H1 (cell line): ENCODE measurements at regions not wholly inside any gene's neighbourhood (a gene's known extent, or its start where the extent isn't known, plus 50 kb on each side); places are given as distances from the start of the nearest gene placed in this dataset.

Experiments
- CTCF ChIA-PET: fragments of 300-600 bp; sonication (Branson Sonifier 250); formaldehyde crosslinking; loops from one replicate; lab custom pipeline; 2021; ENCODE audit not compliant: partially characterized antibody; lab: Charles Lee
- POLR2A ChIA-PET: fragments of 300-600 bp; sonication (Branson Sonifier 250); formaldehyde crosslinking; loops from one replicate; lab custom pipeline; 2021; ENCODE audit warnings: inconsistent platforms; ENCODE audit not compliant: partially characterized antibody; lab: Charles Lee
- DNase-seq, 2 experiments: peaks; one replicate each; pipeline versions ENCODE4 v3.0.0 to v3.0.0-alpha.2; 2010 to 2022; ENCODE audit warnings: low spot score in 2 of 2, low read depth in 1 of 2, mixed read lengths in 1 of 2
- FAIRE-seq: peaks from 2 replicates; lab custom pipeline; 2011; peaks lifted over from hg19 to GRCh38; lab: Jason Lieb, UNC
- H2AFZ ChIP-seq: 2 replicates; pipeline ENCODE4 v1.8.1; 2012; ENCODE audit warnings: low read length, inconsistent platforms
- H2AK5ac ChIP-seq: 2 replicates; pipeline ENCODE4 v1.6.1; 2013; ENCODE audit warnings: low read depth, low read length
- H2BK120ac ChIP-seq: replicated peaks from 2 replicates; pipeline ENCODE3; 2013; ENCODE audit warnings: low read depth, low read length, inconsistent platforms
- H2BK12ac ChIP-seq: 2 replicates; pipeline ENCODE4 v1.6.1; 2013; ENCODE audit warnings: low read depth, low read length
- H2BK15ac ChIP-seq: 2 replicates; pipeline ENCODE4 v1.6.1; 2013; ENCODE audit warnings: low read length
- H2BK20ac ChIP-seq: 2 replicates; pipeline ENCODE4 v1.6.1; 2013; ENCODE audit warnings: low read length
- H2BK5ac ChIP-seq: 2 replicates; pipeline ENCODE4 v1.6.1; 2013; ENCODE audit warnings: low read depth, low read length
- H3K14ac ChIP-seq: 2 replicates; pipeline ENCODE4 v1.6.1; 2013; ENCODE audit warnings: inconsistent platforms; ENCODE audit not compliant: insufficient read length
- H3K18ac ChIP-seq: 2 replicates; pipeline ENCODE4 v1.6.1; 2013; ENCODE audit warnings: low read length; ENCODE audit errors: extremely low read depth
- H3K23ac ChIP-seq: 2 replicates; pipeline ENCODE4 v1.6.1; 2013; ENCODE audit warnings: inconsistent platforms; ENCODE audit not compliant: insufficient read length
- H3K23me2 ChIP-seq: 2 replicates; pipeline ENCODE4 v1.6.1; 2013; ENCODE audit warnings: low read depth, low read length
- H3K27ac ChIP-seq: 2 replicates; pipeline ENCODE4 v1.6.1; 2011; ENCODE audit warnings: low read depth, low read length, inconsistent platforms
- H3K27me3 ChIP-seq, 4 experiments: replicated peaks in 1 of 4; 1 replicate in 1 of 4; 2 replicates in 3 of 4; pipeline versions ENCODE4 v1.6.1 to v1.8.1; 2011 to 2013; ENCODE audit warnings: low read length in 3 of 4, mild to moderate bottlenecking in 3 of 4, inconsistent platforms in 2 of 4, mixed read lengths in 2 of 4, moderate library complexity in 1 of 4; ENCODE audit not compliant: control insufficient read depth in 3 of 4, insufficient read depth in 3 of 4; ENCODE audit errors: extremely low read depth in 1 of 4
- H3K36me3 ChIP-seq, 4 experiments: 2 replicates each; pipeline versions ENCODE4 v1.6.1 to v1.8.1; 2011 to 2013; ENCODE audit warnings: mild to moderate bottlenecking in 4 of 4, low read length in 3 of 4, moderate library complexity in 2 of 4, control low read depth in 1 of 4, inconsistent platforms in 1 of 4; ENCODE audit not compliant: insufficient read depth in 4 of 4, control insufficient read depth in 2 of 4
- H3K4ac ChIP-seq: replicated peaks from 2 replicates; pipeline ENCODE3; 2013; ENCODE audit warnings: low read length, low read depth, mixed read lengths, inconsistent platforms; ENCODE audit not compliant: insufficient read length
- H3K4me1 ChIP-seq, 4 experiments: replicated peaks in 1 of 4; 1 replicate in 1 of 4; 2 replicates in 3 of 4; pipeline versions ENCODE4 v1.6.1 to v1.8.1; 2011 to 2013; ENCODE audit warnings: low read length in 3 of 4, inconsistent platforms in 2 of 4, mixed read lengths in 1 of 4; ENCODE audit not compliant: insufficient read depth in 4 of 4, control insufficient read depth in 3 of 4
- H3K4me2 ChIP-seq, 2 experiments: 2 replicates each; pipeline versions ENCODE4 v1.6.1 to v1.8.1; 2011 to 2013; ENCODE audit warnings: low read depth in 2 of 2, low read length in 2 of 2, control low read depth in 1 of 2, inconsistent platforms in 1 of 2, mild to moderate bottlenecking in 1 of 2; ENCODE audit not compliant: insufficient read depth in 1 of 2
- H3K4me3 ChIP-seq, 4 experiments: fragments of 200-600, 300-600 bp in 1 of 4; sonication (generic), shearing (Covaris generic), sonication (Bioruptor Twin) in 1 of 4; 2 replicates each; pipeline versions ENCODE4 v1.5.1 to v1.8.1; 2011 to 2016; ENCODE audit warnings: low read length in 4 of 4, low read depth in 3 of 4, control low read depth in 2 of 4, inconsistent platforms in 2 of 4, mild to moderate bottlenecking in 2 of 4, mixed read lengths in 1 of 4, moderate library complexity in 1 of 4; ENCODE audit not compliant: insufficient read depth in 2 of 4; ENCODE audit errors: extremely low read depth in 1 of 4
- H3K56ac ChIP-seq: replicated peaks from 2 replicates; pipeline ENCODE3; 2013; ENCODE audit warnings: low read depth, mild to moderate bottlenecking, mixed read lengths, low read length, inconsistent platforms; ENCODE audit not compliant: insufficient read length
- H3K79me1 ChIP-seq: 2 replicates; pipeline ENCODE4 v1.6.1; 2013; ENCODE audit warnings: low read depth, low read length, control low read depth
- H3K79me2 ChIP-seq, 2 experiments: 2 replicates each; pipeline versions ENCODE4 v1.6.1 to v1.8.1; 2012 to 2013; ENCODE audit warnings: low read length in 2 of 2, mild to moderate bottlenecking in 2 of 2, inconsistent platforms in 1 of 2; ENCODE audit not compliant: insufficient read depth in 2 of 2, control insufficient read depth in 1 of 2
- H3K9ac ChIP-seq, 4 experiments: replicated peaks in 1 of 4; 1 replicate in 1 of 4; 2 replicates in 3 of 4; pipeline versions ENCODE4 v1.6.1 to v1.8.1; 2011 to 2013; ENCODE audit warnings: low read depth in 3 of 4, low read length in 3 of 4, control low read depth in 2 of 4, mild to moderate bottlenecking in 2 of 4, moderate library complexity in 2 of 4, inconsistent platforms in 1 of 4; ENCODE audit errors: extremely low read depth in 1 of 4
- H3K9me3 ChIP-seq, 2 experiments: 2 replicates each; pipeline versions ENCODE4 v1.6.1 to v1.8.1; 2012 to 2013; ENCODE audit warnings: mild to moderate bottlenecking in 2 of 2, moderate library complexity in 2 of 2, control low read depth in 1 of 2, inconsistent platforms in 1 of 2, low read depth in 1 of 2, low read length in 1 of 2, mixed read lengths in 1 of 2; ENCODE audit not compliant: insufficient read depth in 2 of 2
- H4K20me1 ChIP-seq, 2 experiments: replicated peaks in 1 of 2; 2 replicates each; pipeline versions ENCODE3 to v1.8.1; 2011 to 2013; ENCODE audit warnings: inconsistent platforms in 2 of 2, low read length in 2 of 2, mild to moderate bottlenecking in 1 of 2; ENCODE audit not compliant: insufficient read depth in 2 of 2, control insufficient read depth in 1 of 2
- H4K5ac ChIP-seq: 2 replicates; pipeline ENCODE4 v1.6.1; 2013; ENCODE audit warnings: low read length, low read depth, mixed read lengths, inconsistent platforms; ENCODE audit not compliant: insufficient read length
- H4K8ac ChIP-seq: 2 replicates; pipeline ENCODE4 v1.8.0; 2013; ENCODE audit warnings: mild to moderate bottlenecking, moderate library complexity, low read length, inconsistent platforms; ENCODE audit not compliant: insufficient read depth; ENCODE audit errors: extremely low read depth
- H4K91ac ChIP-seq: replicated peaks from 2 replicates; pipeline ENCODE3; 2013; ENCODE audit warnings: low read length, mixed read lengths, inconsistent platforms; ENCODE audit not compliant: insufficient read length
- GABPA ChIP-seq: IDR thresholded peaks from 2 replicates; pipeline ENCODE4 v1.6.1; 2011; ENCODE audit warnings: mild to moderate bottlenecking, low read length, moderate library complexity, borderline replicate concordance; ENCODE audit not compliant: insufficient read depth
- KDM5A ChIP-seq: fragments of 200-600 bp; IDR thresholded peaks from 2 replicates; pipeline ENCODE4 v1.7.1; 2012; ENCODE audit warnings: mild to moderate bottlenecking, low read length, inconsistent platforms, mixed read lengths
- POLR2AphosphoS5 ChIP-seq: IDR thresholded peaks from 2 replicates; pipeline ENCODE4 v1.6.1; 2011; ENCODE audit warnings: low read depth, low read length
- SAP30 ChIP-seq: fragments of 300-600 bp; sonication (generic); IDR thresholded peaks from 2 replicates; pipeline ENCODE4 v1.7.1; 2012; ENCODE audit warnings: low read length, moderate library complexity, mild to moderate bottlenecking, inconsistent platforms; ENCODE audit not compliant: insufficient read depth, insufficient replicate concordance
- TBP ChIP-seq: IDR thresholded peaks from 2 replicates; pipeline ENCODE4 v1.6.1; 2011; ENCODE audit warnings: low read depth, low read length, improper control_type of control experiment
- WGBS, 2 experiments: shearing (Covaris generic) in 1 of 2; methylation state at CpG; one replicate each; pipeline versions ENCODE4 v1.1.6 to v1.1.7; 2013 to 2015; ENCODE audit warnings: low lambda C conversion rate in 2 of 2, mixed read lengths in 2 of 2, inconsistent platforms in 1 of 2, low coverage in 1 of 2, missing lambda C conversion rate in 1 of 2; ENCODE audit not compliant: insufficient replicate concordance in 2 of 2, insufficient coverage in 1 of 2, insufficient read length in 1 of 2; ENCODE audit errors: extremely low coverage in 1 of 2, missing lambda C conversion rate in 1 of 2; 5-methylcytosine and 5-hydroxymethylcytosine counted together
- TF ChIP-seq, protein P1 (sequence below), 3 experiments: IDR thresholded peaks; 1 replicate in 2 of 3; 2 replicates in 1 of 3; pipeline versions ENCODE4 v1.5.1 to v1.6.1; 2011; ENCODE audit warnings: low read length in 3 of 3, mild to moderate bottlenecking in 3 of 3, inconsistent platforms in 2 of 3, low read depth in 1 of 3, moderate library complexity in 1 of 3; ENCODE audit not compliant: insufficient read depth in 1 of 3; ENCODE audit errors: control extremely low read depth in 1 of 3
- TF ChIP-seq, protein P2 (sequence below): IDR thresholded peaks from 2 replicates; pipeline ENCODE4 v1.6.1; 2011; ENCODE audit warnings: low read length, improper control_type of control experiment
- TF ChIP-seq, protein P3 (sequence below): IDR thresholded peaks from 2 replicates; pipeline ENCODE4 v1.6.1; 2012; ENCODE audit warnings: inconsistent platforms

DNA sequence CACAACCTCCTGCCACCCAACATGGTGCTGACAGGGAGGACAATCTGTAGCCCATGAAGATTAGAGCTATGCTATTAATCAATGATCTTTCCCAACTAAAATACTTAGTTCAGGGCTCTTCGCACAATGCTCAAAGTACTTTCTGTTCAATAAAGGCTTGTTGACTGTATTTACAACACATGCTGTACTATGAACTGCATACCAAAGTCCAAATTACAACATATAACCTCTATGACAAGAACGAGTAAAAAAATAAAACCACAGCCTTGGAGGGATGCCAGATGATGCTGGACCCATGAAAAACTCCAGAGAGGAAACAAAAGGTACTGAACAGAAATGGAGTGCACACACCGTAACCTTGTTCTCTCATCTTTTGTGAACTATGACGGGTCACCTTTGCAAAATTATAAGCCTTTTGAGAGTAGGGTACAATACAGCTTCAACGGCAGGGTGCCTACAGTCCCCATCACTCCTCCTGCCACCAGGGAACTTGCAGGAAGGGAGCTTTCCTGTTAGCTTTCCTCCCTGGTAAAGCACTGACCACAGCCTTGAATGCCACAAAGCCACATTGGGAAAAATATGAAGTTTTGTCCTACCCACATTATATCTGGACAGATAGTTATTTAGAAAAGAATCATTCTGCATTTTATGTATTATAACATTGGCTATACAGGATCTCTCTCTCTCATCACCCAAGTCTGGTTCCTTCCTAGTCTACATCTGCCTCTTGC lies 175.6 kb downstream of the NRIP1 start:
- no peaks in the 10 kb centered on the region for H3K4me1 ChIP-seq
- H3K56ac ChIP-seq, result no peak overlapping the region
- H3K79me1 ChIP-seq, result no peaks in the 10 kb centered on the region
- H3K4ac ChIP-seq, result no peak overlapping the region
- H4K8ac ChIP-seq, result no peak overlapping the region
- CTCF ChIA-PET, result interaction anchor here (0.7 to 2.1 kb wide), 7 partner anchors 10 to 594 kb away, joined by 3 to 7 read pairs (median 3); no protein-coding TSS in a partner anchor
- no peak overlapping the region for H2BK20ac ChIP-seq
- no peaks in the 10 kb centered on the region for H3K27me3 ChIP-seq
- no peak overlapping the region for H3K14ac ChIP-seq
- no peak overlapping the region for H4K5ac ChIP-seq
- H3K4me2 ChIP-seq, result no peak overlapping the region
- no peak overlapping the region for H3K18ac ChIP-seq
- POLR2A ChIA-PET, result interaction anchor here (1.2 kb wide), 1 partner anchor 8 kb away, joined by 3 read pairs; no protein-coding TSS in a partner anchor
- no peak overlapping the region for H2BK15ac ChIP-seq
- no peak overlapping the region for H3K27ac ChIP-seq
- no peak overlapping the region for H2AK5ac ChIP-seq
- H4K20me1 ChIP-seq, result no peaks in the 10 kb centered on the region
- no peaks in the 10 kb centered on the region for H3K9me3 ChIP-seq
- H3K36me3 ChIP-seq, result no peaks in the 10 kb centered on the region
- no peak overlapping the region for H3K4me3 ChIP-seq
- no peak overlapping the region for H2AFZ ChIP-seq
- no peak overlapping the region for H4K91ac ChIP-seq
- no peaks in the 10 kb centered on the region for H3K23me2 ChIP-seq
- DNase-seq (no peak), FAIRE-seq (no peak)
- no peak overlapping the region for H3K9ac ChIP-seq
- H2BK5ac ChIP-seq, result no peak overlapping the region
- H2BK12ac ChIP-seq, result no peak overlapping the region
- 91% methylated on average over 5 of the region's 5 CpGs; no CpG with 5 or more reads in 1 of the 2 experiments for WGBS, 2 experiments
- no peaks in the 10 kb centered on the region for H3K79me2 ChIP-seq
- H3K23ac ChIP-seq, result no peak overlapping the region
- H2BK120ac ChIP-seq, result no peak overlapping the region
- TF ChIP-seq, protein P1, sequence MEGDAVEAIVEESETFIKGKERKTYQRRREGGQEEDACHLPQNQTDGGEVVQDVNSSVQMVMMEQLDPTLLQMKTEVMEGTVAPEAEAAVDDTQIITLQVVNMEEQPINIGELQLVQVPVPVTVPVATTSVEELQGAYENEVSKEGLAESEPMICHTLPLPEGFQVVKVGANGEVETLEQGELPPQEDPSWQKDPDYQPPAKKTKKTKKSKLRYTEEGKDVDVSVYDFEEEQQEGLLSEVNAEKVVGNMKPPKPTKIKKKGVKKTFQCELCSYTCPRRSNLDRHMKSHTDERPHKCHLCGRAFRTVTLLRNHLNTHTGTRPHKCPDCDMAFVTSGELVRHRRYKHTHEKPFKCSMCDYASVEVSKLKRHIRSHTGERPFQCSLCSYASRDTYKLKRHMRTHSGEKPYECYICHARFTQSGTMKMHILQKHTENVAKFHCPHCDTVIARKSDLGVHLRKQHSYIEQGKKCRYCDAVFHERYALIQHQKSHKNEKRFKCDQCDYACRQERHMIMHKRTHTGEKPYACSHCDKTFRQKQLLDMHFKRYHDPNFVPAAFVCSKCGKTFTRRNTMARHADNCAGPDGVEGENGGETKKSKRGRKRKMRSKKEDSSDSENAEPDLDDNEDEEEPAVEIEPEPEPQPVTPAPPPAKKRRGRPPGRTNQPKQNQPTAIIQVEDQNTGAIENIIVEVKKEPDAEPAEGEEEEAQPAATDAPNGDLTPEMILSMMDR (IDR thresholded peaks at IDR 0.05; ENCODE audit: control extremely low read depth in 1 of 3, insufficient read depth in 1 of 3, low read depth in 1 of 3, low read length in 3 of 3), result no peak
- TF ChIP-seq SAP30 (no peak), TBP (no peak), KDM5A (no peak), GABPA (no peak), POLR2AphosphoS5 (no peak)
- TF ChIP-seq, protein P2, sequence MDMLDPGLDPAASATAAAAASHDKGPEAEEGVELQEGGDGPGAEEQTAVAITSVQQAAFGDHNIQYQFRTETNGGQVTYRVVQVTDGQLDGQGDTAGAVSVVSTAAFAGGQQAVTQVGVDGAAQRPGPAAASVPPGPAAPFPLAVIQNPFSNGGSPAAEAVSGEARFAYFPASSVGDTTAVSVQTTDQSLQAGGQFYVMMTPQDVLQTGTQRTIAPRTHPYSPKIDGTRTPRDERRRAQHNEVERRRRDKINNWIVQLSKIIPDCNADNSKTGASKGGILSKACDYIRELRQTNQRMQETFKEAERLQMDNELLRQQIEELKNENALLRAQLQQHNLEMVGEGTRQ, result no peak
- TF ChIP-seq, protein P3, sequence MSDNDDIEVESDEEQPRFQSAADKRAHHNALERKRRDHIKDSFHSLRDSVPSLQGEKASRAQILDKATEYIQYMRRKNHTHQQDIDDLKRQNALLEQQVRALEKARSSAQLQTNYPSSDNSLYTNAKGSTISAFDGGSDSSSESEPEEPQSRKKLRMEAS, result no peak
